ENCODE measurements at regions not wholly inside any gene's neighbourhood (a gene's known extent, or its start where the extent isn't known, plus 50 kb on each side); places are given as distances from the start of the nearest gene placed in this dataset.

- no peak for TF ChIP-seq CTCF (IDR thresholded peaks at IDR 0.05; ENCODE audit: insufficient read depth, low read depth, low read length, missing control alignments)
- H3K4me3 ChIP-seq (ENCODE audit: low read depth, low read length), result no peak overlapping the region
- no peak for DNase-seq (ENCODE audit: low read depth)
These were observed 616.6 kb upstream of the USP24 start for GRCh38 chr1:55831759-55832158.

GRCh38 chr1:55828044-55828443, 612.9 kb upstream of the USP24 start:
- H3K4me3 ChIP-seq (ENCODE audit: low read depth, low read length), result no peak overlapping the region
- no peak for DNase-seq (ENCODE audit: low read depth)

GRCh38 chr1:55827350-55827749, 612.2 kb upstream of the USP24 start:
- TF ChIP-seq CTCF (IDR thresholded peaks at IDR 0.05; ENCODE audit: insufficient read depth, low read depth, low read length, missing control alignments), result no peak
- no peak overlapping the region for H3K4me3 ChIP-seq (ENCODE audit: low read depth, low read length)
- DNase-seq (ENCODE audit: low read depth), result no peak

More at GRCh38 chr1:55828044-55828443, 612.9 kb upstream of the USP24 start:
- no peak for TF ChIP-seq CTCF (IDR thresholded peaks at IDR 0.05; ENCODE audit: insufficient read depth, low read depth, low read length, missing control alignments)

- no peak overlapping the region for H3K4me3 ChIP-seq (ENCODE audit: low read depth, low read length)
- DNase-seq (ENCODE audit: low read depth), result no peak
- TF ChIP-seq CTCF (IDR thresholded peaks at IDR 0.05; ENCODE audit: insufficient read depth, low read depth, low read length, missing control alignments), result no peak
These were observed 611.4 kb upstream of the USP24 start for GRCh38 chr1:55826381-55827080.

- DNase-seq (ENCODE audit: low read depth), result no peak
- no peak for TF ChIP-seq CTCF (IDR thresholded peaks at IDR 0.05; ENCODE audit: insufficient read depth, low read depth, low read length, missing control alignments)
These were observed 610.3 kb upstream of the USP24 start for GRCh38 chr1:55825461-55825860.

GRCh38 chr1:55824251-55824640, 609.1 kb upstream of the USP24 start:
- TF ChIP-seq CTCF (IDR thresholded peaks at IDR 0.05; ENCODE audit: insufficient read depth, low read depth, low read length, missing control alignments), result no peak
- DNase-seq (ENCODE audit: low read depth), result no peak
- H3K4me3 ChIP-seq (ENCODE audit: low read depth, low read length), result no peak overlapping the region

More at GRCh38 chr1:55825461-55825860, 610.3 kb upstream of the USP24 start:
- H3K4me3 ChIP-seq (ENCODE audit: low read depth, low read length), result no peak overlapping the region
